Transverse colon (tissue), 4 donors: ENCODE measurements at regions not wholly inside any gene's neighbourhood (a gene's known extent, or its start where the extent isn't known, plus 50 kb on each side); places are given as distances from the start of the nearest gene placed in this dataset.

Source experiments
- DNase-seq: peaks from one replicate; pipeline ENCODE4 v3.0.0-alpha.2; 2019
- H3K27ac ChIP-seq, 4 donors: fragments of 200-600 bp; sonication (generic); 2 replicates each; pipeline ENCODE4 v1.5.1; 2016 to 2018; ENCODE audit warnings: inconsistent platforms in 4 of 4
- H3K27me3 ChIP-seq: fragments of 200-600 bp; sonication (generic); 2 replicates; pipeline ENCODE4 v1.5.1; 2017; ENCODE audit warnings: inconsistent platforms
- H3K36me3 ChIP-seq, 4 donors: fragments of 200-600 bp; sonication (generic); 2 replicates each; pipeline ENCODE4 v1.5.1; 2017 to 2019; ENCODE audit warnings: inconsistent platforms in 4 of 4
- H3K4me1 ChIP-seq, 4 donors: fragments of 200-600 bp; sonication (generic); 2 replicates each; pipeline ENCODE4 v1.5.1; 2017 to 2020; ENCODE audit warnings: inconsistent platforms in 4 of 4
- H3K4me3 ChIP-seq, 4 donors: fragments of 200-600 bp; sonication (generic); 1 replicate in 1 of 4; 2 replicates in 3 of 4; pipeline versions ENCODE4 v1.5.1 to v1.6.1; 2017 to 2019; ENCODE audit warnings: inconsistent platforms in 4 of 4
- H3K9me3 ChIP-seq, 2 donors: fragments of 200-600 bp; sonication (generic); 2 replicates each; pipeline ENCODE4 v1.5.1; 2017 to 2019; ENCODE audit warnings: inconsistent platforms in 2 of 2
- CTCF ChIP-seq, 5 experiments: fragments of 200-600 bp in 3 of 5; fragments of 450-650 bp in 2 of 5; sonication (generic) in 3 of 5; IDR thresholded peaks; 1 replicate in 2 of 5; 2 replicates in 3 of 5; pipeline ENCODE4 v1.5.1; 2016 to 2017; ENCODE audit warnings: antibody characterized with exemption in 5 of 5, inconsistent platforms in 3 of 5, mild to moderate bottlenecking in 2 of 5, moderate library complexity in 1 of 5
- EP300 ChIP-seq: sonication (generic); formaldehyde crosslinking; IDR thresholded peaks from one replicate; pipeline ENCODE4 v1.6.1; 2017; ENCODE audit warnings: antibody characterized with exemption, low read depth
- POLR2A ChIP-seq: fragments of 450-650 bp; IDR thresholded peaks from one replicate; pipeline ENCODE4 v1.6.1; 2016; ENCODE audit warnings: antibody characterized with exemption, mild to moderate bottlenecking, moderate library complexity
- POLR2AphosphoS5 ChIP-seq, 3 donors: sonication (generic); formaldehyde crosslinking; IDR thresholded peaks; one replicate each; pipeline ENCODE4 v1.6.1; 2016; ENCODE audit warnings: antibody characterized with exemption in 3 of 3
- WGBS, 2 donors: methylation state at CpG; one replicate each; pipeline ENCODE4 v1.1.5; 2018; ENCODE audit warnings: low coverage in 1 of 2; 5-methylcytosine and 5-hydroxymethylcytosine counted together
- in situ Hi-C, 4 donors: fragments of 200-750 bp; cut with MboI; loops; one replicate each; pipeline versions ENCODE4 v1.15.0 to v1.15.1; 2017; ENCODE audit warnings: low sequenced_read_pairs in 3 of 4, low pct_ligation_motif_present in 1 of 4, low pct_unique_long_range_greater_than_20kb in 1 of 4
- intact Hi-C: fragments of 100-400 bp; cut with DNase I; formaldehyde crosslinking; loops from one replicate; pipeline ENCODE4 v1.15.1; 2023; ENCODE audit warnings: low total_unique reads

GRCh38 chr3:137938876-137939275, 71.1 kb upstream of the CLDN18 start:
- no peaks in the 10 kb centered on the region for H3K9me3 ChIP-seq
- H3K36me3 ChIP-seq, result no peaks in the 10 kb centered on the region
- intact Hi-C loops, result no loop called here
- TF ChIP-seq CTCF (IDR thresholded peaks at IDR 0.05), result no peak
- TF ChIP-seq POLR2A, result no peak
- no peak for TF ChIP-seq EP300
- no peak for TF ChIP-seq POLR2AphosphoS5 (IDR thresholded peaks at IDR 0.05)
- no peak overlapping the region for H3K4me3 ChIP-seq
- 57 to 93% methylated on average over 1 to 2 of the region's 2 CpGs for WGBS, 2 donors
- no peak overlapping the region for H3K27ac ChIP-seq
- H3K27me3 ChIP-seq, result no peaks in the 10 kb centered on the region
- in situ Hi-C loops, result loop anchor here (25.0 kb wide), 1 partner anchor 827 kb away; no protein-coding TSS in a partner anchor
- no peak for DNase-seq
- no peaks in the 10 kb centered on the region for H3K4me1 ChIP-seq

DNA sequence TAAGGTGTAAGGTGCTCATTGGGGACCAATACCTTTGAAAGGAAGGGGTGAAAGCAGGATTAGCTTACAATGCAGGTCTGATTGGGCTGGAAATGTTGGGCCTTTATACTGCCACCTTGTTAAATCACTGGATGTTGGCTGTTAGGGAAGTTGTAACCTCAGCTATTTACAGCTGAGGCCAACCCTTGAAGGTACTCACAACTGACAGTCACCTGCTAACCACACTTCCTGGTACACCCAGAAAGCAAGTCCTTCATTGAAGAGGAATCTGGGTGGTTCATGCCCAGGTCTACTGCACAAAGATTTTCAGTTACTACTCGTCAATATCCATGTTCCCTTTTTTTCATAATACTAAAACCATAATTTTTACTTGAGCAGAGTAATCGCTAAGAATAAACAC, 65.4 kb upstream of the CLDN18 start:
- TF ChIP-seq POLR2AphosphoS5 (IDR thresholded peaks at IDR 0.05), result no peak
- no peak for TF ChIP-seq EP300
- TF ChIP-seq POLR2A, result no peak
- no peak for TF ChIP-seq CTCF (IDR thresholded peaks at IDR 0.05)
- Histone ChIP-seq H3K27ac (no peak overlapping the region), H3K4me3 (no peak overlapping the region), H3K27me3 (no peaks in the 10 kb centered on the region), H3K4me1 (no peaks in the 10 kb centered on the region), H3K36me3 (no peaks in the 10 kb centered on the region), H3K9me3 (no peaks in the 10 kb centered on the region)
- WGBS, 2 donors, result 44 to 69% methylated on average over 2 of the region's 2 CpGs
- in situ Hi-C loops (loop anchor here (25.0 kb wide), 1 partner anchor 832 kb away; no protein-coding TSS in a partner anchor), intact Hi-C loops (loop anchor here (10.0 kb wide), 1 partner anchor 840 kb away; no protein-coding TSS in a partner anchor)
- DNase-seq, result peak; percentile 7

GRCh38 chr3:137946356-137946973, 63.5 kb upstream of the CLDN18 start:
- DNase-seq, result peak; percentile 27
- intact Hi-C loops, result loop anchor here (5.0 to 10.0 kb wide), 2 partner anchors 842 to 914 kb away; no protein-coding TSS in a partner anchor
- no peaks in the 10 kb centered on the region for H3K36me3 ChIP-seq
- in situ Hi-C loops, result loop anchor here (25.0 kb wide), 1 partner anchor 834 kb away; no protein-coding TSS in a partner anchor
- no peak overlapping the region for H3K27ac ChIP-seq
- no peaks in the 10 kb centered on the region for H3K9me3 ChIP-seq
- H3K4me3 ChIP-seq, result no peak overlapping the region
- 0 to 2% methylated on average over 7 of the region's 7 CpGs for WGBS, 2 donors
- no peaks in the 10 kb centered on the region for H3K4me1 ChIP-seq
- no peaks in the 10 kb centered on the region for H3K27me3 ChIP-seq
- TF ChIP-seq CTCF (IDR thresholded peaks at IDR 0.05) (peak; percentile 48 to 68 (median 61)), POLR2AphosphoS5 (IDR thresholded peaks at IDR 0.05) (no peak), POLR2A (no peak), EP300 (no peak)

DNA sequence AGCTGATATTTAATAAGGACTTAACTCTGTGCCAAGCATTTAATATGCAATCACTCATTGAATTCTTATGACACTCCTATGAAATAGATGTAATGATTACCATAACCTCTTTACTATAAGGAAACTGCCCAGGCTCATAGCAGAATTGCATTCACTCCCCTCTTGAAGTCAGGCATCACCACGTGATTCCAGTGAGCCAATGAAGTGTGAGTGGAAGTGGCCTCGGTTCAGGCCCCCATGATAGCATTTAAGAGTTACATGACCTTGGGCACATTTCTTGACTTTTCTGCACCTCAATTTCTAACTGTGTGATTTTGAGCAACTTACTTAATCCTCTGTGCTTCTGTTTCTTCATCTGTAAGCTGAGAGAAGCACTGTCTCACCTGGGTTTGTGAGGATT, 62.8 kb upstream of the CLDN18 start:
- DNase-seq, result no peak
- Histone ChIP-seq H3K36me3 (no peaks in the 10 kb centered on the region), H3K9me3 (no peaks in the 10 kb centered on the region), H3K27ac (no peak overlapping the region), H3K4me3 (no peak overlapping the region), H3K4me1 (no peaks in the 10 kb centered on the region), H3K27me3 (no peaks in the 10 kb centered on the region)
- intact Hi-C loops (loop anchor here (5.0 to 10.0 kb wide), 2 partner anchors 842 to 915 kb away; no protein-coding TSS in a partner anchor), in situ Hi-C loops (loop anchor here (25.0 kb wide), 1 partner anchor 835 kb away; no protein-coding TSS in a partner anchor)
- 81% methylated on average over 2 of the region's 2 CpGs; no CpG with 5 or more reads in 1 of the 2 donors for WGBS, 2 donors
- TF ChIP-seq POLR2AphosphoS5 (IDR thresholded peaks at IDR 0.05) (no peak), CTCF (IDR thresholded peaks at IDR 0.05) (no peak), POLR2A (no peak), EP300 (no peak)
